Sigmoid colon (tissue), 4 donors: ENCODE measurements at regions not wholly inside any gene's neighbourhood (a gene's known extent, or its start where the extent isn't known, plus 50 kb on each side); places are given as distances from the start of the nearest gene placed in this dataset.

Experiments
- EP300 ChIP-seq, 4 donors: sonication (generic); formaldehyde crosslinking; IDR thresholded peaks; one replicate each; pipeline ENCODE4 v1.6.1; 2017; ENCODE audit warnings: antibody characterized with exemption in 4 of 4
- POLR2AphosphoS5 ChIP-seq, 4 donors: sonication (generic); formaldehyde crosslinking; IDR thresholded peaks; one replicate each; pipeline ENCODE4 v1.6.1; 2017; ENCODE audit warnings: antibody characterized with exemption in 4 of 4
- TF ChIP-seq, protein P1 (sequence below), 4 experiments: fragments of 450-650 bp in 3 of 4; fragments of 200-600 bp in 1 of 4; IDR thresholded peaks; one replicate each; pipeline ENCODE4 v1.5.1; 2016 to 2019; ENCODE audit warnings: antibody characterized with exemption in 4 of 4, mild to moderate bottlenecking in 3 of 4, moderate library complexity in 2 of 4

DNA sequence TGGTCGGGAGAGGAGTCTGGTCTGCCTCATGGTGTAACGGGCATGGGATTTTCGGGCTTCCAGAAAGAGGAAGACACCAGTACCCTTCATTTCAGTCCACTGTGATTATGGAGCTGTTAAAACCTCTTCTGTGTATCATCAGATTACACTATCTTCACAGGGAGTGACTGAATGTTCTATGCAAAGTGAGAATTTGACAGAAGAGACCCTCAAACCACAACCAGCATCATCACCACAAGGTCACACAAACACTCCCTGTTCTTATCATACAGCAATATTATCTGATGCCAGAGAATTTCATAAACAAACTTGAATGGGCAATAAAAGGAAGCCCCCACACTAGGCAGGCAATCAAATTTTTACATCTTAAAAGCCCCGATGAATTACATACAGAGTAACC, 164.2 kb downstream of the PDGFRA start:
- TF ChIP-seq, protein P1, sequence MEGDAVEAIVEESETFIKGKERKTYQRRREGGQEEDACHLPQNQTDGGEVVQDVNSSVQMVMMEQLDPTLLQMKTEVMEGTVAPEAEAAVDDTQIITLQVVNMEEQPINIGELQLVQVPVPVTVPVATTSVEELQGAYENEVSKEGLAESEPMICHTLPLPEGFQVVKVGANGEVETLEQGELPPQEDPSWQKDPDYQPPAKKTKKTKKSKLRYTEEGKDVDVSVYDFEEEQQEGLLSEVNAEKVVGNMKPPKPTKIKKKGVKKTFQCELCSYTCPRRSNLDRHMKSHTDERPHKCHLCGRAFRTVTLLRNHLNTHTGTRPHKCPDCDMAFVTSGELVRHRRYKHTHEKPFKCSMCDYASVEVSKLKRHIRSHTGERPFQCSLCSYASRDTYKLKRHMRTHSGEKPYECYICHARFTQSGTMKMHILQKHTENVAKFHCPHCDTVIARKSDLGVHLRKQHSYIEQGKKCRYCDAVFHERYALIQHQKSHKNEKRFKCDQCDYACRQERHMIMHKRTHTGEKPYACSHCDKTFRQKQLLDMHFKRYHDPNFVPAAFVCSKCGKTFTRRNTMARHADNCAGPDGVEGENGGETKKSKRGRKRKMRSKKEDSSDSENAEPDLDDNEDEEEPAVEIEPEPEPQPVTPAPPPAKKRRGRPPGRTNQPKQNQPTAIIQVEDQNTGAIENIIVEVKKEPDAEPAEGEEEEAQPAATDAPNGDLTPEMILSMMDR (IDR thresholded peaks at IDR 0.05) = no peak
- TF ChIP-seq EP300 (IDR thresholded peaks at IDR 0.05) (no peak), POLR2AphosphoS5 (IDR thresholded peaks at IDR 0.05) (no peak)
